ENCODE measurements at regions not wholly inside any gene's neighbourhood (a gene's known extent, or its start where the extent isn't known, plus 50 kb on each side); places are given as distances from the start of the nearest gene placed in this dataset.
A peak's percentile ranks its signal among the peaks of the same experiment; 100 is the strongest.

GRCh38 chr5:38782180-38782835 lies 63.5 kb upstream of the OSMR start:
- Histone ChIP-seq H3K36me3 (ENCODE audit: control insufficient read depth in 2 of 2, insufficient read depth in 1 of 2, low read length in 2 of 2) (no peaks in the 10 kb centered on the region), H3K27ac (ENCODE audit: extremely low read depth, low read depth, low read length) (peak overlapping the region; percentile 58; the same call in 1 of the 2 replicates), H3K4me1 (ENCODE audit: control insufficient read depth, insufficient read depth, low read length) (peaks cover 19% of the 10 kb centered on the region), H3K9me3 (ENCODE audit: control insufficient read depth, insufficient read depth, low read depth, low read length) (0 out of 2 replicates have a peak, but pooled peaks cover 2% of the 10 kb centered on the region), H3K4me3 (ENCODE audit: low read depth, low read length) (no peak overlapping the region)
- CTCF ChIA-PET, result interaction anchor here (0.6 to 2.9 kb wide), 15 partner anchors 15 to 433 kb away, joined by 3 to 18 read pairs (median 4); no protein-coding TSS in a partner anchor
- POLR2A ChIA-PET, result interaction anchor here (1.1 to 1.3 kb wide), 4 partner anchors 11 to 110 kb away, joined by 3 to 10 read pairs (median 6); no protein-coding TSS in a partner anchor
- TF ChIP-seq RBAK (tag by site-specific recombination; IDR thresholded peaks at IDR 0.05), result no peak
- TF ChIP-seq ZNF544 (tag by site-specific recombination; IDR thresholded peaks at IDR 0.05), result no peak
- no peak for TF ChIP-seq ZNF394 (tag by site-specific recombination; IDR thresholded peaks at IDR 0.05; ENCODE audit: borderline replicate concordance)
- TF ChIP-seq, protein P1, sequence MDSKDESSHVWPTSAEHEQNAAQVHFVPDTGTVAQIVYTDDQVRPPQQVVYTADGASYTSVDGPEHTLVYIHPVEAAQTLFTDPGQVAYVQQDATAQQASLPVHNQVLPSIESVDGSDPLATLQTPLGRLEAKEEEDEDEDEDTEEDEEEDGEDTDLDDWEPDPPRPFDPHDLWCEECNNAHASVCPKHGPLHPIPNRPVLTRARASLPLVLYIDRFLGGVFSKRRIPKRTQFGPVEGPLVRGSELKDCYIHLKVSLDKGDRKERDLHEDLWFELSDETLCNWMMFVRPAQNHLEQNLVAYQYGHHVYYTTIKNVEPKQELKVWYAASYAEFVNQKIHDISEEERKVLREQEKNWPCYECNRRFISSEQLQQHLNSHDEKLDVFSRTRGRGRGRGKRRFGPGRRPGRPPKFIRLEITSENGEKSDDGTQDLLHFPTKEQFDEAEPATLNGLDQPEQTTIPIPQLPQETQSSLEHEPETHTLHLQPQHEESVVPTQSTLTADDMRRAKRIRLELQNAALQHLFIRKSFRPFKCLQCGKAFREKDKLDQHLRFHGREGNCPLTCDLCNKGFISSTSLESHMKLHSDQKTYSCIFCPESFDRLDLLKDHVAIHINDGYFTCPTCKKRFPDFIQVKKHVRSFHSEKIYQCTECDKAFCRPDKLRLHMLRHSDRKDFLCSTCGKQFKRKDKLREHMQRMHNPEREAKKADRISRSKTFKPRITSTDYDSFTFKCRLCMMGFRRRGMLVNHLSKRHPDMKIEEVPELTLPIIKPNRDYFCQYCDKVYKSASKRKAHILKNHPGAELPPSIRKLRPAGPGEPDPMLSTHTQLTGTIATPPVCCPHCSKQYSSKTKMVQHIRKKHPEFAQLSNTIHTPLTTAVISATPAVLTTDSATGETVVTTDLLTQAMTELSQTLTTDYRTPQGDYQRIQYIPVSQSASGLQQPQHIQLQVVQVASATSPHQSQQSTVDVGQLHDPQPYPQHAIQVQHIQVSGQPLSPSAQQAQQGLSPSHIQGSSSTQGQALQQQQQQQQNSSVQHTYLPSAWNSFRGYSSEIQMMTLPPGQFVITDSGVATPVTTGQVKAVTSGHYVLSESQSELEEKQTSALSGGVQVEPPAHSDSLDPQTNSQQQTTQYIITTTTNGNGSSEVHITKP (tag by site-specific recombination; IDR thresholded peaks at IDR 0.05), result no peak
- TF ChIP-seq TRIM28 (IDR thresholded peaks at IDR 0.05; ENCODE audit: borderline replicate concordance, low read length), result no peak
- no peak for TF ChIP-seq ZNF473 (tag by site-specific recombination; IDR thresholded peaks at IDR 0.05)
- no peak for TF ChIP-seq ZEB2 (tag by site-specific recombination; IDR thresholded peaks at IDR 0.05)
- no peak for TF ChIP-seq ZNF768 (tag by site-specific recombination; IDR thresholded peaks at IDR 0.05)
- TF ChIP-seq ZNF501 (tag by site-specific recombination; IDR thresholded peaks at IDR 0.05), result no peak
- no peak for TF ChIP-seq ZNF707 (tag by site-specific recombination; IDR thresholded peaks at IDR 0.05)
- TF ChIP-seq ZNF266 (tag by site-specific recombination; IDR thresholded peaks at IDR 0.05; ENCODE audit: low read depth), result no peak
- no peak for TF ChIP-seq ATF2 (tag by site-specific recombination; IDR thresholded peaks at IDR 0.05; ENCODE audit: low read depth)
- no peak for TF ChIP-seq ZNF292 (tag by site-specific recombination; IDR thresholded peaks at IDR 0.05; ENCODE audit: borderline replicate concordance, low read depth)
- TF ChIP-seq ZNF704 (tag by site-specific recombination; IDR thresholded peaks at IDR 0.05), result no peak

DNA sequence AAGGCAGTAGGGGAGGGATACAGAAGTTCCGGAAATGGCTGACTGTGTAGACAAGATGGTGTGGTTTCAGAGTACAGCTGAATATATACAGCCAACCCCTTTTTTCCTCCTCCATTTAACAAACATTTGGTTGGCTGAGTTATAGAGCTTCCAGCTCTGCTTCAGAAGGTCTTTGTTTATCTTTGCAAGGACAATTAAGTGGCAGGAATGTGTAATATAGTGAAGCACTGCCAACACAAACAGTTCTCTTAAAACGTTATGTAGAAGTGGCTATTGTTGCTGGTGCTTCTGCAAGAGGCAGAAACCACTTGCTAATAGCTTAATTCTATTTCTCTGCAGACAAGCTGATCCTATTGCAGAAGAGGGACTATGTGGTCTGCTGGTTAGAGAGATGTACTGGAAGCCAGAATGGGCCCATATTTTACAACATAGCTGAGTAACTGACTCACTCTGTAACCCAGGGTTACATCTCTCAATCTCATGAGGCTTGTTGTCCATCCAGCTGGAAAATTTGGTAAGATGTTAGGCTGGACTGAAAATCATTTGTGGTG lies 62.7 kb upstream of the OSMR start:
- Histone ChIP-seq H3K4me1 (ENCODE audit: control insufficient read depth, insufficient read depth, low read length) (peaks cover 19% of the 10 kb centered on the region), H3K4me3 (ENCODE audit: low read depth, low read length) (no peak overlapping the region), H3K9me3 (ENCODE audit: control insufficient read depth, insufficient read depth, low read depth, low read length) (0 out of 2 replicates have a peak, but pooled peaks cover 2% of the 10 kb centered on the region), H3K27ac (ENCODE audit: extremely low read depth, low read depth, low read length) (peak overlapping the region; percentile 58), H3K36me3 (ENCODE audit: control insufficient read depth in 2 of 2, insufficient read depth in 1 of 2, low read length in 2 of 2) (no peaks in the 10 kb centered on the region)
- ChIA-PET CTCF (interaction anchor here (0.6 to 2.0 kb wide), 15 partner anchors 9 to 505 kb away, joined by 3 to 15 read pairs (median 4); no protein-coding TSS in a partner anchor), POLR2A (interaction anchor here (0.6 to 1.3 kb wide), 5 partner anchors 10 to 406 kb away, joined by 3 to 10 read pairs (median 5); no protein-coding TSS in a partner anchor)
- TF ChIP-seq ZNF747 (tag by site-specific recombination; IDR thresholded peaks at IDR 0.05) (no peak), ZBTB8A (tag by site-specific recombination; IDR thresholded peaks at IDR 0.05) (peak; percentile 54; the same call in 1 of the 2 replicates), ZBTB21 (tag by site-specific recombination; IDR thresholded peaks at IDR 0.05) (peak; percentile 84), ATF2 (tag by site-specific recombination; IDR thresholded peaks at IDR 0.05; ENCODE audit: low read depth) (peak; percentile 24; the same call in 1 of the 2 replicates), ZNF521 (tag by site-specific recombination; IDR thresholded peaks at IDR 0.05) (no peak), ZNF169 (tag by site-specific recombination; IDR thresholded peaks at IDR 0.05) (no peak)
- TF ChIP-seq, protein P2, sequence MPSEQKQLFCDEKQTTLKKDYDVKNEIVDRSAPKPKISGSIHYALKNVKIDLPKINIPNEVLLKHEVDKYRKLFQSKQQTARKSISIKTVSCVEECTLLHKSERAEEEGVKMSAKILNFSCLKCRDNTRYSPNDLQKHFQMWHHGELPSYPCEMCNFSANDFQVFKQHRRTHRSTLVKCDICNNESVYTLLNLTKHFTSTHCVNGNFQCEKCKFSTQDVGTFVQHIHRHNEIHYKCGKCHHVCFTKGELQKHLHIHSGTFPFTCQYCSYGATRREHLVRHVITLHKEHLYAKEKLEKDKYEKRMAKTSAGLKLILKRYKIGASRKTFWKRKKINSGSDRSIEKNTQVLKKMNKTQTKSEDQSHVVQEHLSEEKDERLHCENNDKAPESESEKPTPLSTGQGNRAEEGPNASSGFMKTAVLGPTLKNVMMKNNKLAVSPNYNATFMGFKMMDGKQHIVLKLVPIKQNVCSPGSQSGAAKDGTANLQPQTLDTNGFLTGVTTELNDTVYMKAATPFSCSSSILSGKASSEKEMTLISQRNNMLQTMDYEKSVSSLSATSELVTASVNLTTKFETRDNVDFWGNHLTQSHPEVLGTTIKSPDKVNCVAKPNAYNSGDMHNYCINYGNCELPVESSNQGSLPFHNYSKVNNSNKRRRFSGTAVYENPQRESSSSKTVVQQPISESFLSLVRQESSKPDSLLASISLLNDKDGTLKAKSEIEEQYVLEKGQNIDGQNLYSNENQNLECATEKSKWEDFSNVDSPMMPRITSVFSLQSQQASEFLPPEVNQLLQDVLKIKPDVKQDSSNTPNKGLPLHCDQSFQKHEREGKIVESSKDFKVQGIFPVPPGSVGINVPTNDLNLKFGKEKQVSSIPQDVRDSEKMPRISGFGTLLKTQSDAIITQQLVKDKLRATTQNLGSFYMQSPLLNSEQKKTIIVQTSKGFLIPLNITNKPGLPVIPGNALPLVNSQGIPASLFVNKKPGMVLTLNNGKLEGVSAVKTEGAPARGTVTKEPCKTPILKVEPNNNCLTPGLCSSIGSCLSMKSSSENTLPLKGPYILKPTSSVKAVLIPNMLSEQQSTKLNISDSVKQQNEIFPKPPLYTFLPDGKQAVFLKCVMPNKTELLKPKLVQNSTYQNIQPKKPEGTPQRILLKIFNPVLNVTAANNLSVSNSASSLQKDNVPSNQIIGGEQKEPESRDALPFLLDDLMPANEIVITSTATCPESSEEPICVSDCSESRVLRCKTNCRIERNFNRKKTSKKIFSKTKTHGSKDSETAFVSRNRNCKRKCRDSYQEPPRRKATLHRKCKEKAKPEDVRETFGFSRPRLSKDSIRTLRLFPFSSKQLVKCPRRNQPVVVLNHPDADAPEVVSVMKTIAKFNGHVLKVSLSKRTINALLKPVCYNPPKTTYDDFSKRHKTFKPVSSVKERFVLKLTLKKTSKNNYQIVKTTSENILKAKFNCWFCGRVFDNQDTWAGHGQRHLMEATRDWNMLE (tag by site-specific recombination; conservative IDR thresholded peaks at IDR 0.05; ENCODE audit: low read depth), result peak; percentile 65
